GM21526 (cell line): ENCODE measurements at regions not wholly inside any gene's neighbourhood (a gene's known extent, or its start where the extent isn't known, plus 50 kb on each side); places are given as distances from the start of the nearest gene placed in this dataset.

Experiments used
- ATAC-seq: cut with Tn5 transposase; IDR thresholded peaks from one replicate; pipeline ENCODE4 v1.9.1; 2021; ENCODE audit warnings: moderate library complexity; ENCODE audit not compliant: unreplicated experiment, low FRiP score

DNA sequence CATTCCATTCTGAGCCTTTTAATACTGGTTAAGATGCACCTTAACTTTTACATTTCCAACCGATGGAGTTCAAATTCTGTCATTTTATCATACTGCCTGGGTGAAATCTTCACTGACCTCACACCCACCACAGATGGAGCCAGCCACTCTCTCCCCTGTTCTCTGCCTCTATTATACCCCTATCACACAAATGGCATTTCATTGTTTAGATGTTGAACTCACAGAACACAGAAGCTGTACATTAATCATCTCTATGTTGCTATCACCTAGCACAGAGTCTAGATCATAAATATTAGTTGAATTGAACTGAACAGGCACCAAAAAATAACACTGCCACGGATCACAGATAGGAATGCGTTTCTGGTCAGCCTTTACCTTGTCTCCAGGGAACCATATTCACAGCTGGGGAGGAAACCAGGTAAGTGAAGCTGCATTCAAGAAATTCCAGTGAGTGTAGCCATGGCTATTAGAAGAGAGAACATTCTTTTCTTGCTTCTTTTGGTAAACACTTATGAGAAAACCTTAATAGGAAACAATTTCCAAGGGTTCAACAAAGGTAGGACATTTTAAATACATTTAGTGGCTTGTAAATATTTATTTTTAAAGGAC, 194.9 kb upstream of the RMST start:
- ATAC-seq = no peak

- ATAC-seq = no peak
These were observed 190.1 kb upstream of the RMST start for GRCh38 chr12:97272471-97272870.

DNA sequence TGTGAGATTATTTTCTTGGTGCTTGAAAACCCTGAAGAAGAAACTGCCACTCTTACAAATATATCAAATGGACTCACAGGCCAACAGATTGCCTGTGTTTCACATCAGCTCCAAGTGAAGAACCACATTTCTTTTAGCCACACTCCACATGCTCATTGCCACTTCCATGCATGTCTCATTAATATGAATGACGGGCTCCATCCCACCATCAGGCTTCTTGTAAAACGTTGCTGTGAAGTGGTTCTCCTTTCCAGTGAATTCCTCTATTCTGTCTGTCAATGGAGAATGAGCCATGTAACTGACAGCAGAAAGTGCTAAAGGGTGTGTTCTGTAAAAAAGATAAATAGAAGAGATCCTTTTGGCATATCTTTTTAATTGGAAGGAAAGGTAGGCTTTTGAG, 188.2 kb upstream of the RMST start:
- ATAC-seq = no peak

DNA sequence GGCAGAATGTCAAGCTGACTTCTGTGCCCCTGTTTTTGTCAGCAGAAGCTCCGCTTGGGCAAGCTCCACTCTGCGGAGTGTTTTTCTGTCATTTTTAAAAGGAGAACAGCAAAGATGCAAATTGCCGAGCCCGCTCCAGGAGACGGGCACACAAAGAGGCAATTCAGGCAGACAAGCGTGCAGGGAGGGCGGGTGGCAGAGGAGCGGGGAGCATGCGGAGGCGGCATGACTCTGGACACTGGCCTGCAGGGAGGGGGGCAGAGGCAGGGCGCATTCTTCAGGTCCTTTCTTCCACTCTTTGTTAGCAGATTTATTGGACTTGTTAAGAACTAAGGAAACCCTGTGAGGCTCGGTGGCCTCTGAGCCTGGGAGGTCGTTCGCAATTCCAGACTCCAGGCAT, 187.3 kb upstream of the RMST start:
- ATAC-seq = no peak

GRCh38 chr12:97275728-97276590, 186.6 kb upstream of the RMST start:
- no peak for ATAC-seq

GRCh38 chr12:97276661-97277429, 185.8 kb upstream of the RMST start:
- no peak for ATAC-seq

GRCh38 chr12:97283297-97283696, 179.3 kb upstream of the RMST start:
- ATAC-seq = no peak

- no peak for ATAC-seq
These were observed 174.1 kb upstream of the RMST start for GRCh38 chr12:97288531-97288930.

GRCh38 chr12:97292588-97292987, 170.0 kb upstream of the RMST start:
- ATAC-seq = no peak

DNA sequence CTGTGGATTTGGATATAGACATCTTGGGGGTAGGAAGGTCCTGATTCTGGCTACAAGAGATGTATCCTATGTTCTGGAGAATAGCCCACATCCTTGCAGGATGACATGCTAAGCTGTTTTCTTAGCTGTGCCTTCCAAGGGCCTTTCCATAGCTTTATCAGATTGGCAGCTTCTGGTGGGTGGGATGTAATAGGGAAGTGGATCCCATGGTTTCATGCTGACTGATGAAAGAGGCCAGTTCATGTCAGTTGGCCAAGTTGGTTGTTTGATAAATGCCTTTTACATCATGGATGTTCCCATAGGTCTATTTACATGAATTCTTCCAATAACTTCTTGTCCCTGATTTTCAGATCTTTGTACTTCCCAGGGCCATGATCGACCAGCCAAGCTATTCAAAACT, 169.1 kb upstream of the RMST start:
- ATAC-seq = no peak

GRCh38 chr12:97299847-97300246, 162.8 kb upstream of the RMST start:
- ATAC-seq = no peak

GRCh38 chr12:97300431-97300830, 162.2 kb upstream of the RMST start:
- ATAC-seq = no peak

GRCh38 chr12:97300891-97301290, 161.7 kb upstream of the RMST start:
- no peak for ATAC-seq

GRCh38 chr12:97301576-97301975, 161.0 kb upstream of the RMST start:
- no peak for ATAC-seq

DNA sequence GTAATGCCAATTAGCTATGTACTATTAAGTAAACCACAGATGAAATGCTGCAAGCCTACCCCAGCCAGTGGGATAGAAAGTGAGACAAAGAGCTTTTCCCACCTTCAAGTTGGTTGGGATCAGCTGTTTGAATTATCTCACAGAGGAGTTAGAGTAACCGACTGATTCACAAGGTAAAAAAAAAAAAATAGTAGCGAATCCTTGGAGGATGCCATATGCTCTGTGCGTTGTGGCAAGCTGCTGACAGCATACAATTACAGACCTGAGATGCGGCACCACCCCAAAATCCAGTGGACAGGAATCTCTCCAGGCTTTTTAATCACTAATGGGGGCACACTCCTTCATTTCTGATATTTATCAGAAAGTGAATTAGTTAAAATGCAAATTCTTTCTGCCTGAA, 157.0 kb upstream of the RMST start:
- no peak for ATAC-seq

DNA sequence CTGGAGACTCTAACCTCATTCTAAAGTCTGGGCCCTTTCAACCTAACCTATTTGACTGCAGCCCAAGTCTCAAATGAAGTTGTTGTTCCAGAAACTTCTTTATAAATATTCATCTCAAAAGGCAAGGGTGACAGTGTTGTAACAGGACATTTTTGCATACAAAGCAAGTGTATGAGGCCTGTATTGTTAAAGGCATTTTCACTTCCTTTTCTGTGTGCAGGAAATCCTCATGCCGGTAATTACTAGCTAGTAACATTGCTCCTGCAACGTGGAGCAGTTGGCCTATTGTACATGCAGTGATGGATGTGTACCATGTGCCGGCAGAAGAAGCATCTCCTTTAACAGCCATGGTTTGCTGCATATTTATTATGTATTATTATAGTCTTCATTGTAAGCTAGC, 156.5 kb upstream of the RMST start:
- ATAC-seq = peak; percentile 100

- ATAC-seq = peak; percentile 39
These were observed 153.9 kb upstream of the RMST start for GRCh38 chr12:97308576-97309198.

- no peak for ATAC-seq
These were observed 152.7 kb upstream of the RMST start for GRCh38 chr12:97309921-97310320.

DNA sequence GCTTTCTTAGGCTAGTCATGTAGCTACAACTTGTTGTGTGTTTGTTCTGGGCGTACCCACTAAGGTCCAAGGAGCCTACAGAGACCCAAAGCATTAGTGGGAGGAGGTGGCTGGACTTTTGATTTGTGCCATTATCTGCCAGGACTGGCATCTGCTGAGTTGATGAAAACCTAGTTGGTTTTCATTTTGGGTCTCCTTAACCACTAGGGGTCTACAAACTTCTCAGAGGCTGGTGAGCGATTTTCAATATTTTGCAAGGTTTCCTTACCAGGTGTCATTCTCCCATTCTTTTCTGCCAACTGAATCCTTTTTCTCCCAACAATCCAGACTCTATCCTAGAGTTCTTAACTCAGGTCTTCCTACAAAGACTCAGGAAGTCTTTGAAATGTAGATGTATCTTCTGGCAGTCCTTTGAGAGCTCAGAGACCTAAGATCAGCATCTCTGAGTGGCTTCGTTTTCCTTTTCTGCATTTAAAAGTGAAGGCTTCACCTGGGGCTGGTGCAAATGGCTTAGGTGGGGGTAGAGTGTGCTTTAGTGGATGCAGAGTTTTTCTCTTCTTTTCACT, 150.0 kb upstream of the RMST start:
- no peak for ATAC-seq

- no peak for ATAC-seq
These were observed 149.0 kb upstream of the RMST start for GRCh38 chr12:97313471-97314190.
